ENCODE measurements at regions not wholly inside any gene's neighbourhood (a gene's known extent, or its start where the extent isn't known, plus 50 kb on each side); places are given as distances from the start of the nearest gene placed in this dataset.

DNA sequence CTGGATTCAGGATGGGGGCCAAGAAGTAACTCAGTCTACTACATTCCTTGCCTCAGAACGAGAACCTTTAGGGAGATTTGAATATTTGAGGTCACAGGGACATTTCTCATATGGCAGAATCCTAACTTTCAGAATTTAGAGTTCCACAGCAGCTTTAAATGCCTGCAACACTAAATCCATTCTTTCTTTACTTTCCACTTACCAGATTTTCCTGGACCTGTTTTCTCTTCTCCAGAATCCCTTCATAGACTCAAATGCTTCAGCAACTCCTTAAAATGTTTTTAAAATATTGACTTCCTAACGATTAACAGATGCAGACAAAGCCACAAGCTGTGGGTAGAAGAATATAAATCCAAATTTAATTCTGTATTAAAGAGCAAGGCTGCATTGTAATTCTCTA is 63.1 kb downstream of the PRSS23 start:
- TF ChIP-seq, protein P1, sequence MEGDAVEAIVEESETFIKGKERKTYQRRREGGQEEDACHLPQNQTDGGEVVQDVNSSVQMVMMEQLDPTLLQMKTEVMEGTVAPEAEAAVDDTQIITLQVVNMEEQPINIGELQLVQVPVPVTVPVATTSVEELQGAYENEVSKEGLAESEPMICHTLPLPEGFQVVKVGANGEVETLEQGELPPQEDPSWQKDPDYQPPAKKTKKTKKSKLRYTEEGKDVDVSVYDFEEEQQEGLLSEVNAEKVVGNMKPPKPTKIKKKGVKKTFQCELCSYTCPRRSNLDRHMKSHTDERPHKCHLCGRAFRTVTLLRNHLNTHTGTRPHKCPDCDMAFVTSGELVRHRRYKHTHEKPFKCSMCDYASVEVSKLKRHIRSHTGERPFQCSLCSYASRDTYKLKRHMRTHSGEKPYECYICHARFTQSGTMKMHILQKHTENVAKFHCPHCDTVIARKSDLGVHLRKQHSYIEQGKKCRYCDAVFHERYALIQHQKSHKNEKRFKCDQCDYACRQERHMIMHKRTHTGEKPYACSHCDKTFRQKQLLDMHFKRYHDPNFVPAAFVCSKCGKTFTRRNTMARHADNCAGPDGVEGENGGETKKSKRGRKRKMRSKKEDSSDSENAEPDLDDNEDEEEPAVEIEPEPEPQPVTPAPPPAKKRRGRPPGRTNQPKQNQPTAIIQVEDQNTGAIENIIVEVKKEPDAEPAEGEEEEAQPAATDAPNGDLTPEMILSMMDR (IDR thresholded peaks at IDR 0.05), result no peak
- no peak for TF ChIP-seq POLR2A (IDR thresholded peaks at IDR 0.05)

All from adrenal gland (tissue), 5 donors.